ENCODE measurements at regions not wholly inside any gene's neighbourhood (a gene's known extent, or its start where the extent isn't known, plus 50 kb on each side); places are given as distances from the start of the nearest gene placed in this dataset.

GRCh38 chr5:110977915-110978314, 93.6 kb upstream of the TSLP start:
- no peak for TF ChIP-seq POLR2A (IDR thresholded peaks at IDR 0.05)
- no peak for TF ChIP-seq CTCF (IDR thresholded peaks at IDR 0.05)
- no peak for TF ChIP-seq EP300 (IDR thresholded peaks at IDR 0.05)

All from tibial nerve (tissue), 4 donors.